ENCODE measurements at regions not wholly inside any gene's neighbourhood (a gene's known extent, or its start where the extent isn't known, plus 50 kb on each side); places are given as distances from the start of the nearest gene placed in this dataset.

- no peak overlapping the region for H2AK9ac ChIP-seq (replicated peaks; ENCODE audit: low read depth, low read length, poor library complexity)
- no peaks in the 10 kb centered on the region for H3K79me1 ChIP-seq (ENCODE audit: low read depth in 1 of 2, low read length in 2 of 2)
- H3K27ac ChIP-seq (ENCODE audit: insufficient read depth, low read length), result no peak overlapping the region
- H3K4me1 ChIP-seq (ENCODE audit: control insufficient read depth, insufficient read depth, low read length), result no peaks in the 10 kb centered on the region
- ATAC-seq (ENCODE audit: low read depth) (no peak), DNase-seq (no peak)
- no peak overlapping the region for H4K5ac ChIP-seq (ENCODE audit: low read depth, low read length)
- H4K91ac ChIP-seq (ENCODE audit: insufficient read depth, low read depth, low read length), result no peak overlapping the region
- TF ChIP-seq USF2 (IDR thresholded peaks at IDR 0.05; ENCODE audit: low read depth, low read length) (no peak), CHD1 (IDR thresholded peaks at IDR 0.05; ENCODE audit: low read depth, low read length) (no peak), CTCF (conservative IDR thresholded peaks at IDR 0.05; ENCODE audit: low read depth, low read length) (no peak), ELK1 (IDR thresholded peaks at IDR 0.05; ENCODE audit: borderline replicate concordance, low read depth, low read length) (no peak), NFE2L2 (IDR thresholded peaks at IDR 0.05; ENCODE audit: low read depth, low read length) (no peak), MXI1 (IDR thresholded peaks at IDR 0.05; ENCODE audit: borderline replicate concordance, low read depth, low read length) (no peak), SMC3 (IDR thresholded peaks at IDR 0.05; ENCODE audit: low read depth, low read length) (no peak), MAFK (IDR thresholded peaks at IDR 0.05; ENCODE audit: low read depth, low read length) (no peak), POLR2A (IDR thresholded peaks at IDR 0.05; ENCODE audit: low read depth, low read length) (no peak), RFX5 (IDR thresholded peaks at IDR 0.05; ENCODE audit: low read depth, low read length) (no peak), FOS (IDR thresholded peaks at IDR 0.05; ENCODE audit: low read depth, low read length) (no peak), BHLHE40 (IDR thresholded peaks at IDR 0.05; ENCODE audit: low read depth, low read length) (no peak), CEBPB (IDR thresholded peaks at IDR 0.05; ENCODE audit: low read depth, low read length) (no peak), RCOR1 (IDR thresholded peaks at IDR 0.05; ENCODE audit: insufficient replicate concordance, low read length) (no peak), RAD21 (IDR thresholded peaks at IDR 0.05; ENCODE audit: low read length) (no peak), MAZ (IDR thresholded peaks at IDR 0.05; ENCODE audit: borderline replicate concordance, low read depth, low read length) (no peak)
- ChIA-PET CTCF (no interaction called here), POLR2A (ENCODE audit: unreplicated experiment) (no interaction called here)
- H4K20me1 ChIP-seq (ENCODE audit: insufficient read depth, low read length), result no peaks in the 10 kb centered on the region
- no peak overlapping the region for H3K14ac ChIP-seq (replicated peaks; ENCODE audit: low read depth, low read length)
- no peak overlapping the region for H2BK20ac ChIP-seq (ENCODE audit: low read depth, low read length)
- WGBS, 2 experiments (ENCODE audit: extremely low coverage in 2 of 2, insufficient read length in 1 of 2), result no CpG with 5 or more reads among the region's 5 CpGs
- intact Hi-C loops (cut with micrococcal nuclease), result no loop called here
- no peak overlapping the region for H2BK5ac ChIP-seq (ENCODE audit: low read depth, low read length, poor library complexity, severe bottlenecking)
- no peak overlapping the region for H3K4ac ChIP-seq (ENCODE audit: low read depth, low read length)
- no peak overlapping the region for H2BK120ac ChIP-seq (ENCODE audit: low read depth, low read length)
- no peak overlapping the region for H3K23ac ChIP-seq (ENCODE audit: low read depth, low read length)
- BruUV-seq (replicated peaks), result no TSS peak
- H3K9ac ChIP-seq (ENCODE audit: low read depth, low read length), result no peak overlapping the region
- no peak overlapping the region for H2AK5ac ChIP-seq (ENCODE audit: low read depth, low read length)
- H3K36me3 ChIP-seq (ENCODE audit: control insufficient read depth, insufficient read depth, low read length), result no peaks in the 10 kb centered on the region
- H3K18ac ChIP-seq (ENCODE audit: low read depth, low read length), result no peak overlapping the region
- H3K27me3 ChIP-seq (ENCODE audit: control insufficient read depth, insufficient read depth, low read length), result no peaks in the 10 kb centered on the region
- no peaks in the 10 kb centered on the region for H3K9me1 ChIP-seq (ENCODE audit: insufficient read depth, low read length)
- H3K56ac ChIP-seq (ENCODE audit: extremely low read depth, insufficient read depth, low read length), result no peak overlapping the region
- no peak overlapping the region for H2AFZ ChIP-seq (replicated peaks; ENCODE audit: low read length, poor library complexity)
- H3K4me2 ChIP-seq (ENCODE audit: low read depth, low read length), result no peak overlapping the region
- dilution Hi-C loops (cut with HindIII; ENCODE audit: low sequenced_read_pairs, unreplicated experiment), result no loop called here
- no peaks in the 10 kb centered on the region for H3K9me3 ChIP-seq (ENCODE audit: control insufficient read depth, insufficient read depth, low read length)
- H4K8ac ChIP-seq (ENCODE audit: low read depth in 2 of 2, low read length in 2 of 2), result no peak overlapping the region
- no peak overlapping the region for H2BK15ac ChIP-seq (ENCODE audit: low read depth, low read length)
- H3K4me3 ChIP-seq (ENCODE audit: insufficient read depth, low read depth, low read length), result no peak overlapping the region
- in situ Hi-C loops (cut with MboI; ENCODE audit: low sequenced_read_pairs), result no loop called here
Observed at GRCh38 chr16:55030944-55031343, 100.3 kb downstream of the IRX5 start.

Data from IMR-90 (cell line).